Lower leg skin (tissue), 3 donors: ENCODE measurements at regions not wholly inside any gene's neighbourhood (a gene's known extent, or its start where the extent isn't known, plus 50 kb on each side); places are given as distances from the start of the nearest gene placed in this dataset.

Experiments
- CTCF ChIP-seq, 3 donors: fragments of 450-650 bp; IDR thresholded peaks; one replicate each; pipeline ENCODE4 v1.5.1; 2016; ENCODE audit warnings: antibody characterized with exemption in 3 of 3, mild to moderate bottlenecking in 3 of 3, moderate library complexity in 2 of 3
- POLR2A ChIP-seq, 2 donors: fragments of 450-650 bp; IDR thresholded peaks; one replicate each; pipeline ENCODE4 v1.6.1; 2016 to 2017; ENCODE audit warnings: antibody characterized with exemption in 2 of 2, mild to moderate bottlenecking in 1 of 2, moderate library complexity in 1 of 2

GRCh38 chr2:59798687-59799232 is 754.7 kb downstream of the BCL11A start:
- TF ChIP-seq CTCF (IDR thresholded peaks at IDR 0.05) (no peak), POLR2A (IDR thresholded peaks at IDR 0.05) (no peak)
